GM23338 (cell line): ENCODE measurements at regions not wholly inside any gene's neighbourhood (a gene's known extent, or its start where the extent isn't known, plus 50 kb on each side); places are given as distances from the start of the nearest gene placed in this dataset.

Source experiments
- ATAC-seq: fragments of 200-7000 bp; cut with Tn5 transposase; 3 replicates; pipeline ENCODE4 v1.9.1; 2020
- DNase-seq: peaks from one replicate; pipeline ENCODE4 v3.0.0-alpha.2; 2015; ENCODE audit warnings: low spot score
- H2AFZ ChIP-seq: fragments of 200-600 bp; sonication (generic); 2 replicates; pipeline ENCODE4 v1.8.0; 2016; ENCODE audit warnings: antibody characterized with exemption, mild to moderate bottlenecking, moderate library complexity
- H3F3A ChIP-seq: fragments of 200-600 bp; sonication (generic); replicated peaks from 2 replicates; pipeline ENCODE4 v1.8.0; 2017; ENCODE audit warnings: antibody characterized with exemption, mixed run types, low read depth
- H3K27ac ChIP-seq: fragments of 200-600 bp; sonication (generic); 2 replicates; pipeline ENCODE4 v1.6.1; 2016; ENCODE audit warnings: low read depth
- H3K27me3 ChIP-seq: fragments of 200-600 bp; sonication (generic); 2 replicates; pipeline ENCODE4 v1.8.0; 2016; ENCODE audit warnings: mild to moderate bottlenecking, mixed run types, moderate library complexity; ENCODE audit not compliant: insufficient read depth
- H3K36me3 ChIP-seq: fragments of 200-600 bp; sonication (generic); 2 replicates; pipeline ENCODE4 v1.8.0; 2016; ENCODE audit warnings: mild to moderate bottlenecking; ENCODE audit not compliant: insufficient read depth
- H3K4me1 ChIP-seq: fragments of 200-600 bp; sonication (generic); 2 replicates; pipeline ENCODE4 v1.8.0; 2016; ENCODE audit warnings: mild to moderate bottlenecking, moderate library complexity; ENCODE audit not compliant: insufficient read depth
- H3K4me2 ChIP-seq: fragments of 200-600 bp; sonication (generic); 2 replicates; pipeline ENCODE4 v1.7.1; 2017; ENCODE audit warnings: mixed run types
- H3K4me3 ChIP-seq: fragments of 200-600 bp; sonication (generic); 2 replicates; pipeline ENCODE4 v1.6.1; 2016; ENCODE audit warnings: mixed run types
- H3K79me2 ChIP-seq: fragments of 200-600 bp; sonication (generic); replicated peaks from 2 replicates; pipeline ENCODE4 v1.8.0; 2017; ENCODE audit warnings: mild to moderate bottlenecking; ENCODE audit not compliant: insufficient read depth
- H3K9me2 ChIP-seq: fragments of 200-600 bp; sonication (generic); 2 replicates; pipeline ENCODE4 v1.8.0; 2017; ENCODE audit not compliant: insufficient read depth
- H4K20me1 ChIP-seq: fragments of 200-600 bp; sonication (generic); replicated peaks from 2 replicates; pipeline ENCODE4 v1.8.0; 2017; ENCODE audit warnings: mild to moderate bottlenecking; ENCODE audit not compliant: insufficient read depth
- H3K27ac Mint-ChIP-seq: 2 replicates; pipeline ENCODE4 v1.8.0; 2020; ENCODE audit warnings: inconsistent platforms, mild to moderate bottlenecking, moderate library complexity, mixed read lengths
- H3K27me3 Mint-ChIP-seq: 3 replicates; pipeline ENCODE4 v1.8.0; 2022; ENCODE audit warnings: low read depth, mild to moderate bottlenecking, moderate library complexity, mixed read lengths, inconsistent platforms; ENCODE audit not compliant: insufficient read depth, poor library complexity
- H3K36me3 Mint-ChIP-seq: 3 replicates; pipeline ENCODE4 v1.8.0; 2021; ENCODE audit warnings: low read depth, mild to moderate bottlenecking, inconsistent platforms, moderate library complexity, mixed read lengths
- H3K4me1 Mint-ChIP-seq: 3 replicates; pipeline ENCODE4 v1.8.0; 2020; ENCODE audit warnings: mild to moderate bottlenecking, inconsistent platforms, mixed read lengths
- H3K4me3 Mint-ChIP-seq: 3 replicates; pipeline ENCODE4 v1.8.0; 2021; ENCODE audit warnings: moderate library complexity, mild to moderate bottlenecking, inconsistent platforms, mixed read lengths
- H3K9me3 Mint-ChIP-seq: 3 replicates; pipeline ENCODE4 v1.8.0; 2020; ENCODE audit warnings: moderate library complexity, mild to moderate bottlenecking, inconsistent platforms, mixed read lengths
- CREB1 ChIP-seq: fragments of 250-450 bp; sonication (Bioruptor Pico); IDR thresholded peaks from 2 replicates; pipeline ENCODE4 v1.5.0; 2020; ENCODE audit warnings: low read depth, mild to moderate bottlenecking, moderate library complexity
- EZH2 ChIP-seq: fragments of 200-600 bp; sonication (generic); IDR thresholded peaks from one replicate; pipeline ENCODE4 v1.8.0; 2017; ENCODE audit warnings: antibody characterized with exemption, mild to moderate bottlenecking, low read depth; ENCODE audit not compliant: unreplicated experiment
- EZH2phosphoT487 ChIP-seq: fragments of 200-600 bp; sonication (generic); IDR thresholded peaks from one replicate; pipeline ENCODE4 v1.8.1; 2018; ENCODE audit warnings: antibody characterized with exemption; ENCODE audit not compliant: unreplicated experiment
- JUNB ChIP-seq: IDR thresholded peaks from one replicate; pipeline ENCODE4 v1.6.1; 2016; ENCODE audit warnings: antibody characterized with exemption; ENCODE audit not compliant: unreplicated experiment
- NANOG ChIP-seq: IDR thresholded peaks from 2 replicates; pipeline ENCODE4 v1.6.1; 2016; ENCODE audit warnings: antibody characterized with exemption, borderline replicate concordance
- POLR2AphosphoS5 ChIP-seq: IDR thresholded peaks from 2 replicates; pipeline ENCODE4 v1.6.1; 2016; ENCODE audit warnings: antibody characterized with exemption, low read depth
- STAT1 ChIP-seq: IDR thresholded peaks from one replicate; pipeline ENCODE4 v1.6.1; 2016; ENCODE audit warnings: antibody characterized with exemption; ENCODE audit not compliant: unreplicated experiment
- ZNF114 ChIP-seq: fragments of 250-450 bp; sonication (Bioruptor Pico); IDR thresholded peaks from 2 replicates; pipeline ENCODE4 v1.5.0; 2020; ENCODE audit warnings: mild to moderate bottlenecking, moderate library complexity
- ZNF331 ChIP-seq: fragments of 250-450 bp; sonication (Bioruptor Pico); IDR thresholded peaks from 2 replicates; pipeline ENCODE4 v1.5.0; 2020; ENCODE audit warnings: low read depth, mild to moderate bottlenecking, moderate library complexity
- TF ChIP-seq, protein P1 (sequence below), 2 experiments: fragments of 200-600 bp in 1 of 2; sonication (generic) in 1 of 2; conservative IDR thresholded peaks; 2 replicates each; pipeline versions ENCODE4 v1.5.1 to v1.6.1; 2016 to 2017; ENCODE audit warnings: antibody characterized with exemption in 2 of 2, low read depth in 2 of 2, mild to moderate bottlenecking in 2 of 2, moderate library complexity in 1 of 2
- TF ChIP-seq, protein P2 (sequence below): fragments of 250-450 bp; sonication (Bioruptor Pico); IDR thresholded peaks from 2 replicates; pipeline ENCODE4 v1.5.0; 2020; ENCODE audit warnings: mild to moderate bottlenecking, moderate library complexity
- TF ChIP-seq, protein P3 (sequence below): IDR thresholded peaks from one replicate; pipeline ENCODE4 v1.6.1; 2018; ENCODE audit warnings: antibody characterized with exemption; ENCODE audit not compliant: unreplicated experiment
- TF ChIP-seq, protein P4 (sequence below): IDR thresholded peaks from 2 replicates; pipeline ENCODE4 v1.6.1; 2016; ENCODE audit warnings: antibody characterized with exemption

DNA sequence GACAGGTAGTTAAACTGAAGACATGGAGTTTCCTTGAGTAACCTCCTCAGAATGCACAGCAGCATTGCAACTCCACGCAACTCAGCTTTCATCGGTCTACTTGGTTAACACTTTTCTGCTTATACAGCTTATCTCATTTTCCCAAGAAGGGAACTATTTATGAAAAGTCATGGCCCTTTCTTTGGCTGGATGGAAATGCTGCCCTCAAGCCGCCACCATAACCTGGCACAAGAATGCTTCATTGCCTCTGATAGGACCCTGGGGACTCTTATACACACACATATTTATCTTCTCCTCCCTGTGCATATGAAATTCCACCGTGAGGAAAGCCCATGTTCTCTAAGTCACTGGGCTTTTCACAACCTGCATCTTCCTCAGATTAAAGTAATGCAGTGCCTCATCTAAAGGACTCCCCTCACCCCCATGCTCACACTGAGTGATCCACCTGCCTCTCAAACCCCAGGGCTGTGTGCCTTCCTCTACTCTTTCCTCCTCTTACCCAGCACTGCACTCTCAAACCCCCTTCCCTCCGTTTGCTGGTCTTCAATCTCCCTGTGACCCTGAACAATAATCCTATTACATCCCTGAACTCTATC, 192.0 kb upstream of the HNRNPA3 start:
- no peaks in the 10 kb centered on the region for H4K20me1 ChIP-seq
- no peaks in the 10 kb centered on the region for H3K27me3 ChIP-seq
- H3K27me3 Mint-ChIP-seq, result peaks cover 4% of the 10 kb centered on the region
- H3K27ac Mint-ChIP-seq, result no peak overlapping the region
- H3K9me3 Mint-ChIP-seq, result no peaks in the 10 kb centered on the region
- peaks cover 11% of the 10 kb centered on the region; the same call in 2 of the 3 replicates for H3K4me1 Mint-ChIP-seq
- ATAC-seq (no peak), DNase-seq (no peak)
- no peak overlapping the region for H2AFZ ChIP-seq
- peaks cover 8% of the 10 kb centered on the region; the same call in 1 of the 2 replicates for H3K4me1 ChIP-seq
- H3K4me2 ChIP-seq, result no peak overlapping the region
- no peak overlapping the region for H3K4me3 Mint-ChIP-seq
- H3K36me3 ChIP-seq, result no peaks in the 10 kb centered on the region
- H3K36me3 Mint-ChIP-seq, result no peaks in the 10 kb centered on the region
- no peaks in the 10 kb centered on the region for H3F3A ChIP-seq
- H3K4me3 ChIP-seq, result no peak overlapping the region
- H3K9me2 ChIP-seq, result peaks cover 7% of the 10 kb centered on the region
- H3K79me2 ChIP-seq, result no peaks in the 10 kb centered on the region
- H3K27ac ChIP-seq, result no peak overlapping the region
- TF ChIP-seq ZNF114 (no peak), EZH2phosphoT487 (no peak), JUNB (no peak), POLR2AphosphoS5 (no peak), NANOG (no peak), ZNF331 (CRISPR knock-in tag) (no peak), STAT1 (no peak), CREB1 (CRISPR knock-in tag) (no peak), EZH2 (no peak)
- TF ChIP-seq, protein P1, sequence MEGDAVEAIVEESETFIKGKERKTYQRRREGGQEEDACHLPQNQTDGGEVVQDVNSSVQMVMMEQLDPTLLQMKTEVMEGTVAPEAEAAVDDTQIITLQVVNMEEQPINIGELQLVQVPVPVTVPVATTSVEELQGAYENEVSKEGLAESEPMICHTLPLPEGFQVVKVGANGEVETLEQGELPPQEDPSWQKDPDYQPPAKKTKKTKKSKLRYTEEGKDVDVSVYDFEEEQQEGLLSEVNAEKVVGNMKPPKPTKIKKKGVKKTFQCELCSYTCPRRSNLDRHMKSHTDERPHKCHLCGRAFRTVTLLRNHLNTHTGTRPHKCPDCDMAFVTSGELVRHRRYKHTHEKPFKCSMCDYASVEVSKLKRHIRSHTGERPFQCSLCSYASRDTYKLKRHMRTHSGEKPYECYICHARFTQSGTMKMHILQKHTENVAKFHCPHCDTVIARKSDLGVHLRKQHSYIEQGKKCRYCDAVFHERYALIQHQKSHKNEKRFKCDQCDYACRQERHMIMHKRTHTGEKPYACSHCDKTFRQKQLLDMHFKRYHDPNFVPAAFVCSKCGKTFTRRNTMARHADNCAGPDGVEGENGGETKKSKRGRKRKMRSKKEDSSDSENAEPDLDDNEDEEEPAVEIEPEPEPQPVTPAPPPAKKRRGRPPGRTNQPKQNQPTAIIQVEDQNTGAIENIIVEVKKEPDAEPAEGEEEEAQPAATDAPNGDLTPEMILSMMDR (conservative IDR thresholded peaks at IDR 0.05; ENCODE audit: low read depth in 2 of 2), result no peak
- TF ChIP-seq, protein P2, sequence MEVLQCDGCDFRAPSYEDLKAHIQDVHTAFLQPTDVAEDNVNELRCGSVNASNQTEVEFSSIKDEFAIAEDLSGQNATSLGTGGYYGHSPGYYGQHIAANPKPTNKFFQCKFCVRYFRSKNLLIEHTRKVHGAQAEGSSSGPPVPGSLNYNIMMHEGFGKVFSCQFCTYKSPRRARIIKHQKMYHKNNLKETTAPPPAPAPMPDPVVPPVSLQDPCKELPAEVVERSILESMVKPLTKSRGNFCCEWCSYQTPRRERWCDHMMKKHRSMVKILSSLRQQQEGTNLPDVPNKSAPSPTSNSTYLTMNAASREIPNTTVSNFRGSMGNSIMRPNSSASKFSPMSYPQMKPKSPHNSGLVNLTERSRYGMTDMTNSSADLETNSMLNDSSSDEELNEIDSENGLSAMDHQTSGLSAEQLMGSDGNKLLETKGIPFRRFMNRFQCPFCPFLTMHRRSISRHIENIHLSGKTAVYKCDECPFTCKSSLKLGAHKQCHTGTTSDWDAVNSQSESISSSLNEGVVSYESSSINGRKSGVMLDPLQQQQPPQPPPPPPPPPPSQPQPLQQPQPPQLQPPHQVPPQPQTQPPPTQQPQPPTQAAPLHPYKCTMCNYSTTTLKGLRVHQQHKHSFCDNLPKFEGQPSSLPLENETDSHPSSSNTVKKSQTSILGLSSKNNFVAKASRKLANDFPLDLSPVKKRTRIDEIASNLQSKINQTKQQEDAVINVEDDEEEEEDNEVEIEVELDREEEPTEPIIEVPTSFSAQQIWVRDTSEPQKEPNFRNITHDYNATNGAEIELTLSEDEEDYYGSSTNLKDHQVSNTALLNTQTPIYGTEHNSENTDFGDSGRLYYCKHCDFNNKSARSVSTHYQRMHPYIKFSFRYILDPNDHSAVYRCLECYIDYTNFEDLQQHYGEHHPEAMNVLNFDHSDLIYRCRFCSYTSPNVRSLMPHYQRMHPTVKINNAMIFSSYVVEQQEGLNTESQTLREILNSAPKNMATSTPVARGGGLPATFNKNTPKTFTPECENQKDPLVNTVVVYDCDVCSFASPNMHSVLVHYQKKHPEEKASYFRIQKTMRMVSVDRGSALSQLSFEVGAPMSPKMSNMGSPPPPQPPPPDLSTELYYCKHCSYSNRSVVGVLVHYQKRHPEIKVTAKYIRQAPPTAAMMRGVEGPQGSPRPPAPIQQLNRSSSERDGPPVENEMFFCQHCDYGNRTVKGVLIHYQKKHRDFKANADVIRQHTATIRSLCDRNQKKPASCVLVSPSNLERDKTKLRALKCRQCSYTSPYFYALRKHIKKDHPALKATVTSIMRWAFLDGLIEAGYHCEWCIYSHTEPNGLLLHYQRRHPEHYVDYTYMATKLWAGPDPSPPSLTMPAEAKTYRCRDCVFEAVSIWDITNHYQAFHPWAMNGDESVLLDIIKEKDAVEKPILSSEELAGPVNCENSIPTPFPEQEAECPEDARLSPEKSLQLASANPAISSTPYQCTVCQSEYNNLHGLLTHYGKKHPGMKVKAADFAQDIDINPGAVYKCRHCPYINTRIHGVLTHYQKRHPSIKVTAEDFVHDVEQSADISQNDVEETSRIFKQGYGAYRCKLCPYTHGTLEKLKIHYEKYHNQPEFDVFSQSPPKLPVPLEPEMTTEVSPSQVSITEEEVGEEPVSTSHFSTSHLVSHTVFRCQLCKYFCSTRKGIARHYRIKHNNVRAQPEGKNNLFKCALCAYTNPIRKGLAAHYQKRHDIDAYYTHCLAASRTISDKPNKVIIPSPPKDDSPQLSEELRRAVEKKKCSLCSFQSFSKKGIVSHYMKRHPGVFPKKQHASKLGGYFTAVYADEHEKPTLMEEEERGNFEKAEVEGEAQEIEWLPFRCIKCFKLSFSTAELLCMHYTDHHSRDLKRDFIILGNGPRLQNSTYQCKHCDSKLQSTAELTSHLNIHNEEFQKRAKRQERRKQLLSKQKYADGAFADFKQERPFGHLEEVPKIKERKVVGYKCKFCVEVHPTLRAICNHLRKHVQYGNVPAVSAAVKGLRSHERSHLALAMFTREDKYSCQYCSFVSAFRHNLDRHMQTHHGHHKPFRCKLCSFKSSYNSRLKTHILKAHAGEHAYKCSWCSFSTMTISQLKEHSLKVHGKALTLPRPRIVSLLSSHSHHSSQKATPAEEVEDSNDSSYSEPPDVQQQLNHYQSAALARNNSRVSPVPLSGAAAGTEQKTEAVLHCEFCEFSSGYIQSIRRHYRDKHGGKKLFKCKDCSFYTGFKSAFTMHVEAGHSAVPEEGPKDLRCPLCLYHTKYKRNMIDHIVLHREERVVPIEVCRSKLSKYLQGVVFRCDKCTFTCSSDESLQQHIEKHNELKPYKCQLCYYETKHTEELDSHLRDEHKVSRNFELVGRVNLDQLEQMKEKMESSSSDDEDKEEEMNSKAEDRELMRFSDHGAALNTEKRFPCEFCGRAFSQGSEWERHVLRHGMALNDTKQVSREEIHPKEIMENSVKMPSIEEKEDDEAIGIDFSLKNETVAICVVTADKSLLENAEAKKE (CRISPR knock-in tag), result no peak
- TF ChIP-seq, protein P3, sequence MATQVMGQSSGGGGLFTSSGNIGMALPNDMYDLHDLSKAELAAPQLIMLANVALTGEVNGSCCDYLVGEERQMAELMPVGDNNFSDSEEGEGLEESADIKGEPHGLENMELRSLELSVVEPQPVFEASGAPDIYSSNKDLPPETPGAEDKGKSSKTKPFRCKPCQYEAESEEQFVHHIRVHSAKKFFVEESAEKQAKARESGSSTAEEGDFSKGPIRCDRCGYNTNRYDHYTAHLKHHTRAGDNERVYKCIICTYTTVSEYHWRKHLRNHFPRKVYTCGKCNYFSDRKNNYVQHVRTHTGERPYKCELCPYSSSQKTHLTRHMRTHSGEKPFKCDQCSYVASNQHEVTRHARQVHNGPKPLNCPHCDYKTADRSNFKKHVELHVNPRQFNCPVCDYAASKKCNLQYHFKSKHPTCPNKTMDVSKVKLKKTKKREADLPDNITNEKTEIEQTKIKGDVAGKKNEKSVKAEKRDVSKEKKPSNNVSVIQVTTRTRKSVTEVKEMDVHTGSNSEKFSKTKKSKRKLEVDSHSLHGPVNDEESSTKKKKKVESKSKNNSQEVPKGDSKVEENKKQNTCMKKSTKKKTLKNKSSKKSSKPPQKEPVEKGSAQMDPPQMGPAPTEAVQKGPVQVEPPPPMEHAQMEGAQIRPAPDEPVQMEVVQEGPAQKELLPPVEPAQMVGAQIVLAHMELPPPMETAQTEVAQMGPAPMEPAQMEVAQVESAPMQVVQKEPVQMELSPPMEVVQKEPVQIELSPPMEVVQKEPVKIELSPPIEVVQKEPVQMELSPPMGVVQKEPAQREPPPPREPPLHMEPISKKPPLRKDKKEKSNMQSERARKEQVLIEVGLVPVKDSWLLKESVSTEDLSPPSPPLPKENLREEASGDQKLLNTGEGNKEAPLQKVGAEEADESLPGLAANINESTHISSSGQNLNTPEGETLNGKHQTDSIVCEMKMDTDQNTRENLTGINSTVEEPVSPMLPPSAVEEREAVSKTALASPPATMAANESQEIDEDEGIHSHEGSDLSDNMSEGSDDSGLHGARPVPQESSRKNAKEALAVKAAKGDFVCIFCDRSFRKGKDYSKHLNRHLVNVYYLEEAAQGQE, result no peak
- TF ChIP-seq, protein P4, sequence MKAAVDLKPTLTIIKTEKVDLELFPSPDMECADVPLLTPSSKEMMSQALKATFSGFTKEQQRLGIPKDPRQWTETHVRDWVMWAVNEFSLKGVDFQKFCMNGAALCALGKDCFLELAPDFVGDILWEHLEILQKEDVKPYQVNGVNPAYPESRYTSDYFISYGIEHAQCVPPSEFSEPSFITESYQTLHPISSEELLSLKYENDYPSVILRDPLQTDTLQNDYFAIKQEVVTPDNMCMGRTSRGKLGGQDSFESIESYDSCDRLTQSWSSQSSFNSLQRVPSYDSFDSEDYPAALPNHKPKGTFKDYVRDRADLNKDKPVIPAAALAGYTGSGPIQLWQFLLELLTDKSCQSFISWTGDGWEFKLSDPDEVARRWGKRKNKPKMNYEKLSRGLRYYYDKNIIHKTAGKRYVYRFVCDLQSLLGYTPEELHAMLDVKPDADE, result no peak
